A549 (cell line): ENCODE measurements at regions not wholly inside any gene's neighbourhood (a gene's known extent, or its start where the extent isn't known, plus 50 kb on each side); places are given as distances from the start of the nearest gene placed in this dataset.

Source experiments
- EP300 ChIP-seq, 2 experiments: fragments of >200 bp; sonication (Bioruptor Twin); formaldehyde crosslinking; IDR thresholded peaks; 2 replicates in 1 of 2; 3 replicates in 1 of 2; pipeline ENCODE4 v1.6.1; 2016 to 2017
- MAFK ChIP-seq: fragments of 450-650 bp; IDR thresholded peaks from 2 replicates; pipeline ENCODE4 v1.6.1; 2014; ENCODE audit not compliant: partially characterized antibody
- NPAS2 ChIP-seq: fragments of 250-450 bp; sonication (Bioruptor Pico); IDR thresholded peaks from 2 replicates; pipeline ENCODE4 v1.8.0; 2022; ENCODE audit warnings: mild to moderate bottlenecking, moderate library complexity, borderline replicate concordance
- PHF8 ChIP-seq: fragments of 200-600 bp; sonication (generic); IDR thresholded peaks from 2 replicates; pipeline ENCODE4 v1.6.1; 2016; ENCODE audit warnings: low read depth, mild to moderate bottlenecking, antibody characterized with exemption, moderate library complexity, borderline replicate concordance
- POLR2A ChIP-seq: IDR thresholded peaks from 2 replicates; pipeline ENCODE4 v1.6.1; 2012; ENCODE audit warnings: mild to moderate bottlenecking, low read length
- ZC3H11A ChIP-seq: fragments of 450-650 bp; IDR thresholded peaks from 2 replicates; pipeline ENCODE4 v1.6.1; 2014; ENCODE audit warnings: antibody characterized with exemption, mild to moderate bottlenecking

- no peak for TF ChIP-seq EP300 (IDR thresholded peaks at IDR 0.05)
- TF ChIP-seq PHF8, result no peak
- no peak for TF ChIP-seq ZC3H11A
- no peak for TF ChIP-seq MAFK
- no peak for TF ChIP-seq NPAS2
- no peak for TF ChIP-seq POLR2A
Observed at GRCh38 chr11:112882494-112883381, 78.5 kb upstream of the NCAM1 start.
